HG03457 (cell line): ENCODE measurements at regions not wholly inside any gene's neighbourhood (a gene's known extent, or its start where the extent isn't known, plus 50 kb on each side); places are given as distances from the start of the nearest gene placed in this dataset.

Experiments used
- ATAC-seq: cut with Tn5 transposase; IDR thresholded peaks from one replicate; pipeline ENCODE4 v1.9.1; 2021; ENCODE audit warnings: moderate number of reproducible peaks; ENCODE audit not compliant: unreplicated experiment

DNA sequence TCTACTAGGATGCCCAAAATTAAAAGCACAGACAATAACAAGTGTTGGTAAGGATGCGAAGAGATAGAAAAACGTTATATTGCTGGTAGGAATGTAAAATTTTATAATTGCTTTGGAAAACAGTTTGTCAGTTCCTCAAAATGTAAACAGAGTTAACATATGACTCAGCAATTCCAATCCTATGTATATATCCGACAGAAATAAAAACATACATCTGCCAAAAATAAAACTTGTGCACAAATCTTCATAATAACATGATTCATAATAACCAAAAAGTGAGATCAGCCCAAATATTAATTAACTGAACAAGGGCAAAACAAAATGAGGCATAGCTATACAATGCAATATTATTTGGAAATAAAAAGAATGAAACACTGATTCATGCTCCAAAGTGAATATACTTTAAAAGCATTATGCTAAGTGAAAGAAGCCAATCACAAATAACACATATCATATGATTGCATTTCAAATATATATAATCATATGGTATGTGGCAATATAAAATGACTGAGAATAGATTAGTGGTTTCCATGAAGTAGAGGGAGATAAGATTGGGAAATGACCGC is 609.3 kb downstream of the IGSF11 start:
- no peak for ATAC-seq

DNA sequence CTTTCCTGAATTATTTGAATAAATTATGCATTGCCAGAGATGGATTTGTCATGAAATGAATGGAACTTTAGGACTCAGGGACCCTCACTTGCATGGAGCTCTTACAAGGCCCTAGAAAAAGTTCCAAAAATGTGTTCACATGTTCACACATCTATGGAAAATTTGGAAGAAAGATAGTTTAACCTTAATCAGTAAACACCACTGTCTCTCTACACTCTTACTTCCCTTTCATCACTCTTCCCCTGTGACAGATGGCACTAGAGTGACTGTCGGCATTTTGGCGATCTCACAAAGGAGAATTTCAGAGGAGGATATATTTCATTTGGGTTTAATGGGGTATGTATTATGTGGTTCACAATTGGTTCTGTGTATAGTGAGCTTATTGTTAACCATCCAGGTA is 600.8 kb downstream of the IGSF11 start:
- ATAC-seq, result no peak

DNA sequence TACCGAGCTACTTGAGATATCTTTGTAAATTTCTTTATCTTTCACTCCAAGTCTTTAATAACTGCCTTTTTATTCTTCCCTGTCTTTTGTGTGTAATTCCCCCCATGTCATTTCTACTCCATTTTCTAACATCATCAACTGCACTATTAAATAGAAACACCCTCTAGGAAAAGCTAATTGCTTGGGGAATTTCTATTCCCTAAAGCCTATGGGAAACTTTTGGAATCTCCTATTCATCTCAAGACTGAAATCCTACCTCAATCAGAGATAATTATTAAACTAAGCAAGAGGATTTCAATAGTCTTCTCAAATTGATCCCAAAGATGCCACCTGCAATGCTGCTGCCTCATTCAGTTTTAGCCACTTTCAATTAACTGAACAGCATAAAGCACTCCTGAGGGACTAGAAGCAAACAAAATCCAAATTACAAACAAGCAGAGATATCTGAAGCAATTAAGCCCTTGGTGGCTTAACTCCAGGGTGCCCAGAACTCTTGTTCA is 598.7 kb downstream of the IGSF11 start:
- no peak for ATAC-seq

DNA sequence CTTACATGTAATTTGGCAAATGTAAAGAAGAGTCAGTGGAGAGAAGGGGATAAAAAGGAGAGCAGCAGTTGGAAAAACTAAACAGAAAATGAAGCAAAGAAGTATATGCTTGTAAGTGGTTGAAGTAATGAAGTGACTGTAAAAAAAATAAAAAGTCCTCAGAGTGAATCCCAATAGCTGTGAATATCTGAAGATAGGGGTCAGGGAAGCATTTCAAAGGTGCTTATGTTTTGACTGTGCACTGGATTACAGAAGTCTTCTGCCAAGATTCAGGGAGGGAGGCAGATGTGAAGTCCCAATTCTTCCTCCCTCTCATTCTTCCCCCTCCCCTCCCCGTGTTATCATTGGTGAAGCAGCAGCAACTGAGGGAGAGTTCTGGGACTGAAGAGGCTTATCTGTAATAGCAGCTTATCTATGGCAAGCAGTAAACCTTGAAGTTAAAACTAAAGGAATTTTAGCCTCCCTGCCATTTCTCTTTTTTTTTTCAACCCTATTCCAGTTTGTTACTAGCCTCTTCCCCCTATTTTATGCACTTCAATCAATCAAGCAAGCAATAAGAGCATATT is 597.9 kb downstream of the IGSF11 start:
- ATAC-seq, result no peak

DNA sequence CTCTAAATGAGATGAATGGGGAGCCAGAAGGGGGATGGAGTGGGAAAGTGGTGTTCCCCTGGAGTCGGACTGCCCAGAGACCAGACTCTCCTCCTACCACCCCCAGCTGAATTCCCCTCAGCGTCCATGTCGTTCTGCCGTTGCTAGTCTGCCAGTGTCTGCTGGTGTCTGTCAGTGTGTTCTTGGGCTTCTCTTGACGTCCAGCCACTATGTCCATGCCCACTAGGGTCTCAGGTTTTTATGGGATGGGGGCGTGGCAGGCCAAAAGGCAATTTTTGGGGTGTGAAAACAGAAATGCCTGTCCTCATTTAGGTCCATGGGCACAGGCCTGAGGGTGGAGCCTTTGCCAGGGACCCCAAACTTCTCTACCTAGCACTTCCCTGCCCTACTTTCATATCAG is 589.6 kb downstream of the IGSF11 start:
- ATAC-seq, result no peak

DNA sequence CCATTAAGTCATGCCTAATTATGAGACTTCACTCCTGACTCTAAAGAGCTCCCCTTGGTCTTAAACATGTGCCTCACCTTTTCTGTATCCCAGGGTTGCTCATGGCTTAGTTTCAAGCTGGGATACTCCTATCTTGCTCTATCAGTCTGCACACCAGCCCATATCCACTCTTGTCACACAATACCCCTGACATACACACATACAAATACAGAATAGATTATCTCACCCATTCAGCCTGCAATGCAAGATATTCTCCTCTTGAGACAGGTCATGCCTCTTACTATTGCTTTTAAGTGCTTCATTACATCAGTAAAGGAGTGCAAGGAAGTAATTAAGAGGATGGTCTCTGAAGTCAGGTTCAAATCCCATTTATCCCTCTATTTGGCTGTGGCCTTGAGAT is 587.3 kb downstream of the IGSF11 start:
- ATAC-seq, result no peak

DNA sequence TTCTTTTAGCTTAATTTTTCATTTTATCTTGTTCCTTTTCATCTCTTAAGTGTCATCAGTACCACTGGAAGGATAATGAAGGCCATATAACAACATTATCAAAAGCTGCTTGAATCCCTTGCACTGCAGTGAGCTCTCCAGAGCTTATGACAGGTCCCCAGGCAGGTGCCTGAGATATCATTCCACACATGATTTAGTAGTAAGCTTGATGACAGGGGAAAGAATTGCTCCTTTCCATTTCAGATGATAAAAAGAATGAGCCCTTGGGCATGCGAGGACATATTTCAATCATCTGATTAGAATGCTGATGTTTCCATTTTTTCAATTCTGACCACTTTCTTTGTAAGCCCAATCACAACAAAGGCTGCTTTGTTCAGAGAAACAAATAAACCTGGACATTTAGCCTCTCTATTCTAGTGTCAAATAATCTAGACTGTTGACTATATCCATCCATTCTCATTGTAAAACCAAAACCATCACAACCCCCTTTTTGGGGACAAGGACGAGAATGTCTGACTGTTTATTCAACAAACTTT is 567.8 kb downstream of the IGSF11 start:
- no peak for ATAC-seq

DNA sequence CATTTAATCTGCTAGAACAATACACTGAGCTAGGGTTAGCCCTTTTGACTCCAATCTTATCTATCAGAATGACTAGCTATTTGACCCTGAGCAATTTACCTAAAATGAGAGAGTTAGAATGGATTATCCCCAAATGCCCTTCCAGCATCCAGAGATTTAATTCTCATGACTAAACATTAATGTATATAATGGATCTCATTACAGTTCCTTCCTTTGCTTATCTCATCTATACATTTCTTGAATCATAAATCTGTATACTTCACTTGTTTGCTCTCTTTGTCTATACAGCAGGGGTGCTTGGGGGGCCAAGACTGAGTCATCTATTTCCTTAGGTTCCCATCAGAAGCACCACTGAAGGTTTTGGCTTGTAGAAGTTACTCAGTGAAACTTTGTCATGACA is 565.8 kb downstream of the IGSF11 start:
- no peak for ATAC-seq

DNA sequence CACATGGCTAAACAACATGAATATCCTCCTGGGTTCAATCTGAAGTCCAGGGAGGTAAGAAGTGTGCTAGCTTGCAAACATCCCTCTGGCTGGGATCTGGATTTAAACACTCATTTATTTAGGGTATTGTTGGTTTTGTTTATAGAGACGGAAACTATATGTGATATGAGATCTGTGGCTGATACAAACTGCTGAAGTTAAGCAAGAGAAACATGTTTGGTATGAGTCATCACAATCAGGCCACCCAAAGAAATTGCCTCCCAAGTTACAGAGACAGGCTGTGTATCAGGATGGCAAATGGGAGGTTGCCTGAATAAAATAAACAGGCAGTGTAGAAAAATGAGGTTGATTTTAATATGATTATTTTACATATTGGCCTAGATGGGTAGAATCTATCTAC is 562.1 kb downstream of the IGSF11 start:
- no peak for ATAC-seq

DNA sequence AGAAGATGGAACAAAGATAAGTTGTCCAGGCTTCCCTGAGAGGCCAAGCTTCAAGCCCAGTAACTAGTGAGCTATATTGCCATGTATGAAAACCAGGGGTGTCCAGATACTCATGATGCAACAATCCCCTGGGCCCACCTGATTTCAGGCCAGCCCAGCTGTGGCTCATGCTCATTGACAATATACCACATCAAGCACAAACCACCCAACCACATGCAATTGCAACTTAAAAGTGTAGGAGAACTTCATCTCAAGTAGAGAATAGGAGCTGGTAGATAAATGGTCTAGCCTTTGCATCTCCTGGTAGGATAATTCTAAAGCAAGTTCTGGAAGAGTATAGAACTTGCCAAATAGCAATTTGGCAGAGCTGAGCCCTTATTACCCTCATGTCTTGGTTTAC is 561.3 kb downstream of the IGSF11 start:
- ATAC-seq, result no peak

DNA sequence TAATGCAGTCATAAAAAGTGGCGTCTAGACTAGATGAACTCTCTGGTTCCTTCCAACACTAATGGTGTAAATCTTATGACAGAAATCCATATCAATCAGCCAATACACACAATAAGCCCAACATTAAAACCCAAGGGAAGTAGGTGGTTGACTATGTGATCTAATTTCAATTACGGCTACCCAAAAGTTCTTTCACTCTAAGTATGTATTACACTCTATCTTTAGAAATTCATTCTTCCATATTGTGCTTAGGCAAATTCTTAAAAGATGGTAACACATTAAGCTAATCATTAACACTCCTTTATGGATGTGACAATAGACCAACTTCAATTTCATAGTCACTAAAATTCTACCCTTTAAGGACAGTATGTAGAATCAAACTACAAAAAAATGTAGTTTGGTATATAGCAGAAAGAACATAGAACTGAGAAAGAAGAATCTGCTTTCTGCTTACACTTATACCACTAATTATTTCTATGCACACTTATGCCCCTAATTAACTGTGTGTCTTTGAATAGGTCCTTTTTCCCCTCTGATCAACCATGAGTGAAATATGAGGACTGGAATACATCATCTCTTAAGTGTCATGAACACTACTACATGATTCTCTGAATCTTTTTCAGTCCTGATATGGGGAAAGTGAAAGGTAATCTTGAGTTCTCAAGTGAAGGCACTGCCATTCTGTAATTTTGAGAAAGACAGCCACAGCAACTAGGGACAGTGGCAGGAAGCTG is 557.6 kb downstream of the IGSF11 start:
- no peak for ATAC-seq

DNA sequence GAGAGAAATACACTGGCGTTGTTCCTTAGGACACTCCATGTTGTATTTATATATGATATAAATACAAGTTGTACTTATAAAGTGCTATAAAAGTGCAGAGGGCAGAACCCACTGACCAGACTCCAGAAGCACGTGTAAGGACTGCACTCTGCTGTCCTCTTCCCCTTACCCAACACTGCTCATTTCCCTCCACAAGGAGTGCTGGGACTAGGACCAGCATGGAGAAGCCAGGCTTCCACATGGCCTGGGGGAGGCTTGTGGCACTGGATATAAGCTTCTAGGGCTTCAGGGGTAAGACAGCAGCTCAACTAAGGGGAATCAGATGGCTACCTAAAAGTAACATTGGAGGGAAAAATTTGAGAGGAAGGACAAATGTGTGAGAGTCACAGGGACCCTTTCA is 556.9 kb downstream of the IGSF11 start:
- no peak for ATAC-seq

DNA sequence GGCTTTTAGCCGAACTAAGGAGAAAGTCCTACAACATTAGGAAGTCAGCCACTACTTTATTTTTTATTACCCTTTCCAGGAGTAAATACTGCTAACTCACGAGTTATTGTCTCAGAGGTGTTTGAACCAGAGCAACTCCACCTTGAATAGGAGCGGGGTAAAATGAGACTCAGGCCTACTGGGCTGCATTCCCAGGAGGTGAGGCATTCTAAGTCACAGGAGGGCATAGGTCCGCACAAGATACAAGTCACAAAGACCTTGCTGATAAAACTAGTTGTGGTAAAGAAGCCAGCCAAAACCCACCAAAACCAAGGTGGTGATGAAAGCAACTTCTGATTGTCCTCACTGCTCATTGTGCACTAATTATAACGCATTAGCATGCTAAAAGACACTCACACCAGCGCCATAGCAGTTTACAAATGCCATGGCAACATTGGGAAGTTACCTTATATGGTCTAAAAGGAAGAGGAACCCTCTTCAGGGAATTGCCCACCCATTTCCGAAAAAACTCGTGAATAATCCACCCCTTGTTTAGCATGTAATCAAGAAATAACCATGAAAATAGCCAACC is 555.9 kb downstream of the IGSF11 start:
- ATAC-seq, result no peak

DNA sequence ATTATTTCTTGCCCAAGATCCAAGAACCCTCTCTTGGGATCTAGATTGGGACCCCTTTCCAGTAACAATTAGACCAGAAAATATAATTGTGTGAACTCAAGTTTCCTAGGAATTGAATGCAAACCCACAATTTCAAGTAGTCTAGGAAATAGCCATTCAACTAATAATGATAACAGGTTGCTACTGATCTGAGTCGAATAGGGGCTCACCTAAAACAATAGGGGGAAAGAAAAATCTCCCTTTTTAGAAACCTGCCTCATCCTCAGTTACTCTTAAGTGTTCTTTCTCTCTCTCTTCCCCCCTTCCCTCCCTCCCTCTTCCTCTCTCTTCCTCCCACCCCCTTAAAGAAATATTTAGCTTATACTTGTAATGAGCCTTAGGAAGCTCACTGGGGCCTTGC is 555.3 kb downstream of the IGSF11 start:
- ATAC-seq, result no peak

DNA sequence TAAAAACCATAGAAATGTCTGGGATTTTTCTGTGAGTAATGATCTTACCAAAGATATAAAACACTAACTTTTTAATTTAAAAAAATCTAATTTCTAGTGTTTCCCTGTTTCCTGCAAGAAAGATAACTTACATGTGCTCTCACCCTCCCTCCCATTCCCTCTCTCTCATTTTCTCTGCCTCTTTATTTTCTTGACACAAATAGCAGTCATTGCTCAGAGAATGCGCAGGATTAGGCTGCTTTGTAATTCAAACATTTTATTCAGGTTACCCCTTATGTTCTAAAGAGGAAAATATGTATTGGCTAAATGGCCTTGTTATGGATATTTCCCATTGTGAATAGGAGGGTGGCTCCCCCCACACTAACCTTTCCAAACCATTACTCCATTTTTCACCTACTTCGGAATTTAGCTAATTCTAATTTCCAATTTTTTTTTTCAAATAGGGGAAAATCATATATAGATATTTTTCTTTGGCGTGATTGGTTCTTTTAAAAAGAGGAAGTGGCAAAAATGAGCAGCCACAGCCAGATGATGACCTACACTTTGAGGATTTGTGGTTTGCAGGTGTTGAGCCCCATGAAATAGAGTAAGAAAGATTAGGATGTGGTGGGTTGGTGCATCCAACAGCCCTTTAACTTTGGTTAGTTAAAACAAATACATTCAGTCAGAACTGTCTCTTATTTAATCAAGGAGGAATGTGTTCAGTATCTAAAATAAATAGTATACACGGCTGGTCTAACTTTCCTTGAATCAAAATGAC is 554.4 kb downstream of the IGSF11 start:
- no peak for ATAC-seq

DNA sequence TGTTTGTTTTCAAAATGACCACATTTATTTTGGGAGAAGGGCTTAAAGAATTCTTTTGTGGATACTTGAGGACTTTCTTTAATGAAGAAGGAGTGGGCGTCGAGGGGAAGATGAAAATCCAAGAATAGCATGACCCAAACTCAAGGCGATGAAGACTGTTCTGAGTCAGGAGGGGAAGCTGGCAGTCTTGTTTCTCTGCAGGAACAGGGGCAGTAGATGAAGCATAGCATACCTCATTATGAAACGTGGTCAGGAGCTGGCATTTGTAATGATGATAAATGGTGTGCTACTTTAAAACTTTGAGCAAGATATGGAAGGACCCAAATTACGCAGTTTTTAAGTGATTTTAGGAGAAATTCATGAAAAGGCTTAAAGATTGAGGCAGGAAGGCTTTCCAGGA is 549.0 kb downstream of the IGSF11 start:
- ATAC-seq, result no peak

DNA sequence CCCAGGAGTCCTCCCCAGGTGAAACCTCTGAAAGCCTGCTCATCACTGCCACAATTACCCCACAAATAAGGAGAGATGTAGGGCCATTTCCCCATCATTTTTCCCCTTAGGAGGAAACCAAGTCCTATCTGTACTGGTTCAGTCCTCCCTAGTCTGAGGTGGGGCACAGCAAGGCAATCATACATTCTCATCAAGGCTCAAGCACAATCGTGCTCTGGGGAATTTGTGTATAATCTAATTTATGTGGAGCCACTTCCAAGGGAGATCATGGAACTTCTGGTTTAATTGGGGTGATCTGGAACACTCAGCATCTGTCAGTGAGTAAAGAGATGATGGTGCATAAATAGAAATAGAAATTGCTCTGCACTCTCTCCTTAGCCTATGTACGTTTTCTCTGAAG is 546.9 kb downstream of the IGSF11 start:
- no peak for ATAC-seq

DNA sequence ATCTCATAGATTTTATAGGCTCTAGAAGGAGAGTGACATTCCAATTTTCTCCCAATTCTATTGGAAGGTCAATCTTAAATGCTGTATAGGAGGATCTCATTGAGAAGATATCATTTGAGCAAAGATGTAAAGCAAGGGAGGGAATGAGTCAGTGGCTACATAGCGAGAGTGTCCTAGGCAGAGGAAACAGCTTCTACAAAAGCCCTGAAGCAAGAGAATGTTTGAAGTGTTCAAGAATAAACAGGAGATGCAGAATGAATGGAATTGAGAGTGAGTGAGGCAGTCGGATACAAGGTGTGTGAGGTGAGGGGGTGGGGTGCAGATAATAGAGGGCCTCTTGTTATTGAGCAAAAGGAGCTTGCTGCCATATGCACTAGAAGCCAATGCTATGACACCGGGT is 545.9 kb downstream of the IGSF11 start:
- ATAC-seq, result no peak

DNA sequence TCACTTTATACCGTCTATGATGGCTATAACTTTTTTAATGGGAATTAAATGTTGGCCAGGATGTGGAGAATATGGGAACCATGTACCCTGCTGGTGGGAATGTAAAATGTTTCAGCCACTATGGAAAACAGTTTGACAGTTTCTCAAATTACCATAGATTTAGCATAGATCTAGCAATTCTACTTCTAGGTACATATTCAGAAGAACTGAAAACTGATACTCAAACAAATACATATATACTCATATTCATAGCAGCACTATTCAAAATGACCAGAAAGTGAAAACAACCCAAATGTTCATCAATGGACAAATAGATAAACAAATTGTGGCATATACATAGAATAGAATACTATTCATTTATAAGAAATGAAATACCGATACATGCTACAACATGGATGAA is 539.4 kb downstream of the IGSF11 start:
- no peak for ATAC-seq

DNA sequence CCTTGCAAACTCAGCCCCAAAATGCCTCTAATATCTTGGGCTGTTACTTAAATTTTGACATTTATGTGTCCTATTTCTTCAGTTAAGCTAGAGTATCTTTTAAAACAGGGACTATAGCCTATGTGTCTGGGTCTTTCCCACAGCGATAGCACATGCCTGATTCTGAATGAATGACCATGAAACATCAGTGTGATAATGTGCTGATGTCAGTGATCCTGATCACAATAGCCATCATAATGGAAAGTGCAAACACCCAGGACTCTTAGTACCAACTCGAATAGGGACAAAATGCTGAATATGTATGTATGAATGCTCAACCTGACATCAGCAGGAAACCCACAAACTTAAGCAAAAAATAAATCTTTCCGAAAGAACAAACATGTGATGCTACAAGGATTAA is 537.4 kb downstream of the IGSF11 start:
- ATAC-seq, result no peak

DNA sequence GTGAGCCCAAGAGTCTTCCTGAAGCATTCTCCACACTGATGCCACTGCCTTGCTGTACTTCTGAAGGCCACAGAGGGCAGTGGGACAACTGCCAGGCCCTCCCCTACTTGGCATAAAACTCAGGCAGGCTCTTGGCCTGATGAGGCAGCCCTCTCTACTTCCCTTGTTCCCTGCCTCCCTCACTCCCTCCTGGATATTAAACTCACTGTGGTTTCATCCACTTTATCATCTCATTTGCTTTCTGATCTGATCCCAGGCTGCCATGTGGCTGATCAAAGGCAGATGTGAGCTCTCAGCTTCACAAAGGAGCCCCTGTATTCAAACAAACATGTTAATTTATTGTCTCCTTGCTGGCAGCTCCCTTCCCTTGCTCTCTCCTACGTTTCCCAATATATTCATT is 533.5 kb downstream of the IGSF11 start:
- no peak for ATAC-seq
